HG02588 (cell line): ENCODE measurements at regions not wholly inside any gene's neighbourhood (a gene's known extent, or its start where the extent isn't known, plus 50 kb on each side); places are given as distances from the start of the nearest gene placed in this dataset.
"Not testable (repeated sequence)": the region's sequence is repeated elsewhere in the genome, so short reads cannot be mapped to it uniquely, and the experiment has no call there.

Experiments
- ATAC-seq: cut with Tn5 transposase; IDR thresholded peaks from one replicate; pipeline ENCODE4 v1.9.1; 2021; ENCODE audit warnings: mild to moderate bottlenecking, moderate library complexity; ENCODE audit not compliant: unreplicated experiment

DNA sequence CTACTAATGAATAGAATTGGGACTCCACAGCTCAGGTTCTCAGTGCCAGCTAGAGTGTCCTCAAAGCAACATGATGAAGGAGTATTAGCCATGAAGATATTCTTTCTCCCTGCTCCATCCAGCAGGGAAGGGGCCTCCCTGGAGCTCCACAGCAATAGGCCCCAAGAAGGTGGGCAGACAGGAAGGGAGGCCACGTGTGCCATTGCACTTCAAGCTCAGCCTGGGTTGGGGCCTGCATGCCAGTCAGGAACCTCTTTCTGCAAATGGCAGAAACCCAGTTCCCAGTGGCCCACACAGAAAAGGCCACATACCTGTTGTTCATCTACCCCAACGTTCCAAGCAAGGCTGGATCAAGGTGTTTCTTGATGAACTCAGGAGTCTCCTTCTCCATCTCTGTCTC lies 357.5 kb upstream of the SFSWAP start:
- ATAC-seq: no peak

GRCh38 chr12:131353826-131354225 lies 357.1 kb upstream of the SFSWAP start:
- ATAC-seq: no peak

- no peak for ATAC-seq
These were observed 355.3 kb upstream of the SFSWAP start for GRCh38 chr12:131355361-131356245.

- no peak for ATAC-seq
These were observed 354.3 kb upstream of the SFSWAP start for GRCh38 chr12:131356485-131357184.

DNA sequence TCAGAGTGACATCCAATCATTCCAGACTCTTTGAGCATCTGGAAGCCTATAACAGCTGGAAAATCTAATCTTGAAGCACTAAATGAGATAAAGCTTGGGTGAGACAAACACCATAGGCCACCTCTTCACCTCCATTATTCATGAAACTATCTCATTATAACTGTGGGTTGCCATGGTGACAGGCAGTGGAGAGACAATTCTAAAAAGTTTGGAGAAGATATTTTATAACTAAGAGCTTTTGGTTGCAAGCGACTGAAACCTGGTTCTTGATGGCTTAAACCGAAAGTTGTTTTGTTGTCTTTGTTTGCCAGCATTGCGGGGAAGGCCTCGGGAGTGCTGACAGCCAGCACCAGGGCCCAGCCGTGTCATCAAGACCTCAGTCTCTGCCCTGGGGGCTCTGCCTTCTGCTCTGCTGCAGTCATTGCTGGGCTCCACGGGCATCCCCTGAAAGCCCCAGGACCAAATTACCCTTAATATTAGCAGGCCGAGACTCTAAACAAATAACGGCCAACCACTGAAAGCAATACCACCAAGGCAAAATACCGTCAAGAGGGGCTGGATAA lies 353.6 kb upstream of the SFSWAP start:
- ATAC-seq: no peak

- ATAC-seq: no peak
These were observed 353.0 kb upstream of the SFSWAP start for GRCh38 chr12:131357920-131358319.

DNA sequence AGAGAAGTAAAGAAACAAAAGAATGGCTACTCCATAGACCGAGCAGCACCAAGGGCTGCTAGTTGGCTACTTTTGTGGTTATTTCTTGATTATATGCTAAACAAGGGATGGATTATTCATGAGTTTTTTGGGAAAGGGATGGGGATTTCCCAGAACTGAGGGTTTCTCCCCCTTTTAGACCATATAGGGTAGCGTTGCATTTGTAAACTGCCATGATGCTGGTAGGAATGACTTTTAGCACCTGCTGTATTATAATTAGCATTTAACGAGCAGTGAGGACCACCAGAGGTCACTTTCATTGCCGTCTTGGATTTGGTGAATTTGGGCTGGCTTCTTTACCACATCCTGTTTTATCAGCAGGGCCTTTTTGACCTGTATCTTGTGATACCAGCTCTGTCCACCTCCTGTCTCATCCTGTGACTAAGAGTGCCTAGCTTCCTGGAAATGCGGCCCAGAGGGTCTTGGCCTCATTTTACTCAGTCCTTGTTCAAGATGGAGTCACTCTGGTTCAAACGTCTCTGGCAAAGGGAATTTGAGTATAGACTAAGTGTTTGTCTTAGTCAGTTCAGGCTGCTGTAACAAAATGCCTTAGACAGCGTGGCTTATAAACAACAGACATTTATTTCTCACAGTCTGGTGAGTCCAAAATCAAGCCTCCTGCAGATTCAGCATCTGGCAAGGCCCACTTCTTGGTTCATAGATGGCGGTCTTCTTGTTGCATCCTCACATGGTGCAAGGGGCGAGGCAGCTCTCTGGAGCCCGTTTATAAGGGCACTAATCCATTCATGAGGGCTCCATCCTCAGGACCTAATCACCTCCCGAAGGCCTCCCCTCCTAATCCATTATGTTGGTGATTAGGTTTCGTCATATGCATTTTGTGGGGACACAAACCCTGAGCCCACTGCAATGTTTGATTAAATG lies 348.3 kb upstream of the SFSWAP start:
- ATAC-seq: no peak

DNA sequence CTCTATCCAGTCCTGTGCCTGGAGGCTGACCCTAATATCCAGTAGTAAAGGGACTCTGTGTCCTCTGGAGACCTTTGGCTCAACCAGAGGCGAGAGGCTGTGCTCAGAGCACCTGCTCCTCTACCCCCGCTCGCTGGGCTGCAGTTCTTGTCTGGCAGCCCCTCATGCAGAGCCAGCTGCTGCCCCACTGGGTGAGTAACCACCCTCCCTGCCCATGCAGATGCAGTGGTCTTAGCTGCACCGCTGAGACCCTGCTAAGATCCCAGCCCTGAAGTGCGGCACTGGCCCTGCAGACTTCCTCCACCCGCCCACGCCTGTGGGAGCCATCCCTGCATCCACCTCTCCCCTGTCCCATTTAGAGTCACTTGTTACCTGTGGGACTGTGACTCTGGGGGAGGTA lies 347.5 kb upstream of the SFSWAP start:
- ATAC-seq: no peak

- ATAC-seq: no peak
These were observed 346.9 kb upstream of the SFSWAP start for GRCh38 chr12:131363841-131364495.

DNA sequence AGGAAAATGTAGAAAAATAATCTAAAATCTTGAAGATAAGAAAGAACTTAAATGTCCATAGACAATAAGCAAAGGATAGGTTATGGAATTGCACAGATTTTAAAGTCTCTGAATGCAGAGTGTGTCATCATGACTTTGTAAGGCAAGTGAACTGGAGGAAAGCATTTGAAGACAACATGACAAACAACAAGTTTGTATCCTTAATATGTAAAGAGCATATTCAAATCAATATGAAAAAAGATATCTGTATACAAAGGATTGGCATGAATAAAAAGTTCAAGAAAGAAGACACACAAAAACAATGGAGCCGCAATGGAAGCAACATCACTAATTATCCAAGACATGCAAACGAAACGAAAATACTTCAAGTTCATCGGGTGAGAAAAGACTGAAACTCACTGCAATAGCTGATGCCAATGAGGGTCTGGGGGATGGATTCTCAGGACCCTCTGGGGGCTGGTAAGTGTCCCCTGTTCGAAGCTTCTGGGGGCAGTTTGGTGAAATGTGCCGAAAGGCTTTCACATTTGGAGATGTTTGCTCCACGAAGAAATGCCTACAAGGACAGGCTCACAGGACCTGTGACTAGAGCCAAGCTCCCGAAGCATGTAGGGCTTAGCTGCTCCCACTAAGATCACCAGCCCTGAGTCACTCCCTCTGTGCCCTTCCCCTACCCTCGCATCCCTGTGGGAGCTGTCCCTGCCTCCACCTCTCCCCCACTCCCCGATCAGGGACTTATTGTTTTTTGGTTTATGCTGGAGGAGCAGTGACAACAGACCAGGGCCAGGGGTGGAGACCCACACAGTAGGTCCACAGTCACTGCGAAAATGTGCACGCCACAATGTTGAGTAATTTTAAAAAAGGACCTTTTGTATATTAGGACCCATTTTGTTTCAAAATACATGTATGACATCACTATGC lies 345.7 kb upstream of the SFSWAP start:
- no peak for ATAC-seq

- no peak for ATAC-seq
These were observed 345.0 kb upstream of the SFSWAP start for GRCh38 chr12:131365821-131366260.

- ATAC-seq: no peak
These were observed 344.5 kb upstream of the SFSWAP start for GRCh38 chr12:131366261-131366871.

- ATAC-seq: not testable (repeated sequence)
These were observed 343.6 kb upstream of the SFSWAP start for GRCh38 chr12:131367067-131367982.

- ATAC-seq: no peak
These were observed 342.8 kb upstream of the SFSWAP start for GRCh38 chr12:131367983-131368667.

DNA sequence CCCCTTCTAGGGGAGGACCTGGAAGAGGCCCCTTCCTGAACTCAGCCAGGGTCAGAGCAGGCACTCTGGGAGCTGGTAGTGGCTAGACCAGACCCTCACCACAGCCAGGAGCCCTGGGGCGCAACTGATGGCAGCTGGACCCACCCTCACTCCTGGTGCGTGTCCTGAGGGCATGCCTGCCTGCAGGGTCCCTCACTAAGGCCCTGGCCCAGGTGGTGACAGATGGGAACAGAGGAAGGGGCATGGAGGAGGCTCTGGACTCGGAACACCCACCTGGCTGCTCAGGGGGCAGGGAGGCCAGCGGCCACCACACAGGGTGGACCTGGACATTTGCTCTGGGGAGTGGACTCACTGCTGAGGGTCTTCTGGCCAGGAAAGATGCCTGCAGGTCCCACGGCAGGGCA lies 342.2 kb upstream of the SFSWAP start:
- no peak for ATAC-seq

DNA sequence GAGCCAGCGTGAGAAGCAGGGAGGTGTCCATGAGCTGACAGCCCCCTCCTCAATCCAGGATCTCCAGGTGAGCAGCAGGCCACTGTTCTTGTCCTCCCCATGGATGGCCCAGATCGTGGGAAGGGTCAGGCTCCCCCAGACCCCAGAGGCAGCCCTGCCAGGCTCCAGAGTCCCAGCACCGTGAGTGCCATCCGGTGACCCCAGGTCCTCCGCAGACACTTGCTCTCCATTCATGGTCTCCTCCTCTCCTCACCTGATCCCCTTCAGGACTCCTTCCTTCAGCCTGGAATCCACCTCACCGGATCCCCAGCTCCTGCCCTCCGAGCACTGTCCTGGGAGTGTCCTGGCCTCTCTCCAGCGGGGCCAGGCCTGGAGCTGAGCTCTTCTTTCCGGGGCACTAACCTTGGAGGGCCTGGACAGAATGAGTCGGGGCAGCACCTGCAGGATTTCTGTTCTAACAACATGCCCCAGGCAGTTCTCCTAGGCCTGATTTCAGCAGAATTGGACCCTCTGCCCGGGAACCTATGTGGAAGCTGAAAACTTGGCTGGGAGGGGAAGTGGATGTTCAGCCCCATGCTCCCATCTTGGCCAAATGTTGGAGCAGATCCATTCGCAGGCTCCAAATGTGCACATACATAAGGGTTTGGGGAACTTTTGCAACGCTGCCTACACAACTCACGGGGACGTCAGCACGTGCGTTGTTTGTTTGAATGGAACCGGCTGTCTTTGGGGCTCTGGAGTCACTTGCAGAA lies 341.6 kb upstream of the SFSWAP start:
- no peak for ATAC-seq
